SU-DHL-6 (cell line): ENCODE measurements at regions not wholly inside any gene's neighbourhood (a gene's known extent, or its start where the extent isn't known, plus 50 kb on each side); places are given as distances from the start of the nearest gene placed in this dataset.

Experiments
- EZH2phosphoT487 ChIP-seq: fragments of 200-600 bp; sonication (generic), shearing (Covaris generic); conservative IDR thresholded peaks from 2 replicates; pipeline ENCODE4 v1.6.1; 2018; ENCODE audit warnings: mild to moderate bottlenecking, antibody characterized with exemption, low read length, moderate library complexity, mixed read lengths
- TF ChIP-seq, protein P1 (sequence below): fragments of 200-600 bp; sonication (generic); IDR thresholded peaks from one replicate; pipeline ENCODE4 v1.5.1; 2017; ENCODE audit warnings: antibody characterized with exemption, mild to moderate bottlenecking, low read length, moderate library complexity; ENCODE audit not compliant: insufficient read depth, poor library complexity, severe bottlenecking

DNA sequence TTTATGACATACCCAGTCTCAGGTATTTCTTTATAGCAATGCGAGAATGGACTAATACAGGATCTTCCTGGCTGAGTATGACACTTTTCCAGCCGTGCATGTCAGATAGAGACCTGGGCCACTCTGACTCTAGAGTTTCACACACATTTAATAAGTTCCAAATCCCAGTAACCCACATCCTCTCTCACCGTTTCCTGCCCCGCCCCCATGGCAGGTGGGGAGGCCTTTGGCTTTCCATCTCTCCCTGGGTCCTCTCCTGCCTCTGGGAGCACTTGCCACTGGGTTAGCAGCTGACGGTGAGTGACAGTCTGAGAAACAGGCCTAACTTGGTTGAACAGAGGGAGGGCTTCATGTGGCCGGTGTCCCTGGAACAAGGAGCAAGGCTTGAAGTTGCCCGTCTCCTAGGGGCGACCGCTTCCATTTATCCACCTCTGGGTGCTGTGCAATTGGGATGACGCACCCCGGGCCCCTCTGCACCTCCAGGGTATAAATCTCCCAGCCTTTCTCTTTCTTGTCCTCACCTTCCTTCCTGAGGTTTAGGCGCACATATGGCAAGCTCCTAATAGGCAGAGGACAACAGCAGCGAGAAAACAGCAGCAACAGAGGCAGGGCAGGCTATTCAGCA is 152.7 kb upstream of the HDAC4 start:
- TF ChIP-seq, protein P1, sequence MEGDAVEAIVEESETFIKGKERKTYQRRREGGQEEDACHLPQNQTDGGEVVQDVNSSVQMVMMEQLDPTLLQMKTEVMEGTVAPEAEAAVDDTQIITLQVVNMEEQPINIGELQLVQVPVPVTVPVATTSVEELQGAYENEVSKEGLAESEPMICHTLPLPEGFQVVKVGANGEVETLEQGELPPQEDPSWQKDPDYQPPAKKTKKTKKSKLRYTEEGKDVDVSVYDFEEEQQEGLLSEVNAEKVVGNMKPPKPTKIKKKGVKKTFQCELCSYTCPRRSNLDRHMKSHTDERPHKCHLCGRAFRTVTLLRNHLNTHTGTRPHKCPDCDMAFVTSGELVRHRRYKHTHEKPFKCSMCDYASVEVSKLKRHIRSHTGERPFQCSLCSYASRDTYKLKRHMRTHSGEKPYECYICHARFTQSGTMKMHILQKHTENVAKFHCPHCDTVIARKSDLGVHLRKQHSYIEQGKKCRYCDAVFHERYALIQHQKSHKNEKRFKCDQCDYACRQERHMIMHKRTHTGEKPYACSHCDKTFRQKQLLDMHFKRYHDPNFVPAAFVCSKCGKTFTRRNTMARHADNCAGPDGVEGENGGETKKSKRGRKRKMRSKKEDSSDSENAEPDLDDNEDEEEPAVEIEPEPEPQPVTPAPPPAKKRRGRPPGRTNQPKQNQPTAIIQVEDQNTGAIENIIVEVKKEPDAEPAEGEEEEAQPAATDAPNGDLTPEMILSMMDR, result no peak
- TF ChIP-seq EZH2phosphoT487, result no peak
